ENCODE measurements at regions not wholly inside any gene's neighbourhood (a gene's known extent, or its start where the extent isn't known, plus 50 kb on each side); places are given as distances from the start of the nearest gene placed in this dataset.

DNA sequence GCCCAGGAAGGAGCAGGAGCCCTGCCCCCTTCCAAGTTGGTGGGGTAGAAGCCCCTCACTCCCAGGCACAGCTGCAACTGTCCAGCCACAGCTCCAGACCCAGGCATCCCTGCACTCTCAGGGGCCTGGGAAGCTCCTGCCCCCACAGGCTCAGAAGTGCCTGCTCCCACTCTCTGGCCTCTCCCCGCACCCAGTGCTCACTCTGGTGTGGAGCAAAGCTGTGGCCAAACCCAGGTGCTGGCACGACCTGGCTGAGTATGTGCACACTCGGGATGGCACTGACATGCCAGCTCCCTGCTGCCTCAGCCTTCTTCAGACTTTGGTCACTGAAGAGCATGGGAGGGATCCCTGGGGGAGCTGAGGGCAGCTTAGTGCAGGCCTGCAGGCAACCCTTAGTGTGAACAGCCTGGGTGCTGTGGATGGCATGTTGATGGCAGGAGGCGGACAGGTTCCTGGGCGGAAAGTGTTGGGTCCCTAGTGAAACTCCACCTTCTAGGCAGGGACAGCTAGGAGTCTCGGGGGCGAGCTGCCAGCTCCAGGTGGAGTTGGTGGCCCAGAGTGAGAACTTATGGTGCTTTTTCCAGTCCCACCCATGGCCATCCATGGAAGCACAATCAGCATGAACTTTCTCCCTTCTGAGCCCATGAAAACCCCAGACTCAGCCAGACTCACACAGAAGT is 489.2 kb upstream of the ROBO2 start:
- DNase-seq (ENCODE audit: low read depth, low spot score), result no peak
- ChIA-PET CTCF (no interaction called here), POLR2A (no interaction called here)
- no peak overlapping the region for H3K4me3 ChIP-seq (ENCODE audit: low read depth, low read length)
- TF ChIP-seq, protein P1, sequence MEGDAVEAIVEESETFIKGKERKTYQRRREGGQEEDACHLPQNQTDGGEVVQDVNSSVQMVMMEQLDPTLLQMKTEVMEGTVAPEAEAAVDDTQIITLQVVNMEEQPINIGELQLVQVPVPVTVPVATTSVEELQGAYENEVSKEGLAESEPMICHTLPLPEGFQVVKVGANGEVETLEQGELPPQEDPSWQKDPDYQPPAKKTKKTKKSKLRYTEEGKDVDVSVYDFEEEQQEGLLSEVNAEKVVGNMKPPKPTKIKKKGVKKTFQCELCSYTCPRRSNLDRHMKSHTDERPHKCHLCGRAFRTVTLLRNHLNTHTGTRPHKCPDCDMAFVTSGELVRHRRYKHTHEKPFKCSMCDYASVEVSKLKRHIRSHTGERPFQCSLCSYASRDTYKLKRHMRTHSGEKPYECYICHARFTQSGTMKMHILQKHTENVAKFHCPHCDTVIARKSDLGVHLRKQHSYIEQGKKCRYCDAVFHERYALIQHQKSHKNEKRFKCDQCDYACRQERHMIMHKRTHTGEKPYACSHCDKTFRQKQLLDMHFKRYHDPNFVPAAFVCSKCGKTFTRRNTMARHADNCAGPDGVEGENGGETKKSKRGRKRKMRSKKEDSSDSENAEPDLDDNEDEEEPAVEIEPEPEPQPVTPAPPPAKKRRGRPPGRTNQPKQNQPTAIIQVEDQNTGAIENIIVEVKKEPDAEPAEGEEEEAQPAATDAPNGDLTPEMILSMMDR (IDR thresholded peaks at IDR 0.05; ENCODE audit: insufficient read depth, low read length, missing control alignments), result no peak

DNA sequence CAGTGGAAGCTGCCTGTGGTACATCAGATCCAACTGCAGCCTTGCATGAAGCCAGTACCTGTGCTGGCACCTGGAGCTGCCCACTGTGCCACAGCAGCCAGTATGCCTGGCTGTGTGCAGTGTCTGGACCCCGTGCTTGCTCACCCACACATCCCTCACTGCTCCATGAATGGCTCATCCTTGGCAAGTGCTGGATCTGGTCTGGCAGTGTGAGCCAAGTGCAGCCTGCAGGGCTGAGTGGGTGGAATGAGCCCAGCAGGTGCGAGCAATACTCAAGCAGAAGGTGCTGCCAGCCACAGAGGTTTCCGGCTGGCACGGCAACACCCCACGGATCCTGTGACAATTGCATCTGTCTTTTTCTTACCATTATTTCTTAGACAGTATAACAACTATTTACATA is 488.2 kb upstream of the ROBO2 start:
- TF ChIP-seq, protein P1 (IDR thresholded peaks at IDR 0.05; ENCODE audit: insufficient read depth, low read length, missing control alignments), result no peak
- CTCF ChIA-PET, result no interaction called here
- no peak overlapping the region for H3K4me3 ChIP-seq (ENCODE audit: low read depth, low read length)
- POLR2A ChIA-PET, result no interaction called here
- DNase-seq (ENCODE audit: low read depth, low spot score), result no peak

DNA sequence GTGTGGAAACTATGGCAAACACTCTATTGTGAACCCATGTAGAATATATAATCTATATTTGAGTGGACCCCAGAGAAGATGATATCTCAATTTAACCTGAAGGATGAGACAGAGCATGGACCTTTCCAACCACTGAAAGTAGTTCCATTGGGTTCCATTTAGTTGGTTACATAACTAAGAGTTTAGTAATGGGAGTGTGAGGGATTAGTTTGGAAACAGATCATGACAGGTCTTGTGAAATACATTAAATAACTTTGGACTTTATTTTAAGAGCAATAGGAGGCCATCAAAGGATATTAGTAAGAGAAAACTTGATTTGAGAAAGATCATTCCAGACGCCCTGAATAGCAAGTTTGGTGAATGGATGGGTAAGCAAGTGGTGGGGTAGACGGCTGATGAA is 487.2 kb upstream of the ROBO2 start:
- ChIA-PET POLR2A (no interaction called here), CTCF (no interaction called here)
- H3K4me3 ChIP-seq (ENCODE audit: low read depth, low read length), result no peak overlapping the region
- TF ChIP-seq, protein P1 (IDR thresholded peaks at IDR 0.05; ENCODE audit: insufficient read depth, low read length, missing control alignments), result no peak
- DNase-seq (ENCODE audit: low read depth, low spot score), result no peak

DNA sequence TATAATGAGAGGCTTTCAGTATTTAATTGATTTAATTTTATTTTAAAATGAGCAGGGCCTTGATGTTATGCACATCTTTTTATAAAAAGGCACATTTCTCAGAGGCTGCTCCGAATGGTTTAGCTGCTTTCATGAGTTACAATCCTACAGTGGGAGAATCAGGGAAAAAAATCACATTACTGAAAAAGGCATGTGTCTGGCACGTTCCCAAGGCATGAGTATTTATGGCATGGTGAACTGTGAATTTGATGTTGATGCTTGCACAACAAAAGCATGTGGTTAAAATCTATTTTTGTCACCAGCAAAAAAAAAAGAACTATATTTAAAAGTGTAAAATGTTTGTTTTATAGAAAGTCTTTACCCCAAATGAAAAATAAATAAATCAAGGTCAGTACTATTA is 485.2 kb upstream of the ROBO2 start:
- CTCF ChIA-PET, result interaction anchor here (1.0 kb wide), 1 partner anchor 15 kb away, joined by 5 read pairs; no protein-coding TSS in a partner anchor
- no peak overlapping the region for H3K4me3 ChIP-seq (ENCODE audit: low read depth, low read length)
- POLR2A ChIA-PET, result no interaction called here
- TF ChIP-seq, protein P1 (IDR thresholded peaks at IDR 0.05; ENCODE audit: insufficient read depth, low read length, missing control alignments), result no peak
- peak; percentile 14 for DNase-seq (ENCODE audit: low read depth, low spot score)

DNA sequence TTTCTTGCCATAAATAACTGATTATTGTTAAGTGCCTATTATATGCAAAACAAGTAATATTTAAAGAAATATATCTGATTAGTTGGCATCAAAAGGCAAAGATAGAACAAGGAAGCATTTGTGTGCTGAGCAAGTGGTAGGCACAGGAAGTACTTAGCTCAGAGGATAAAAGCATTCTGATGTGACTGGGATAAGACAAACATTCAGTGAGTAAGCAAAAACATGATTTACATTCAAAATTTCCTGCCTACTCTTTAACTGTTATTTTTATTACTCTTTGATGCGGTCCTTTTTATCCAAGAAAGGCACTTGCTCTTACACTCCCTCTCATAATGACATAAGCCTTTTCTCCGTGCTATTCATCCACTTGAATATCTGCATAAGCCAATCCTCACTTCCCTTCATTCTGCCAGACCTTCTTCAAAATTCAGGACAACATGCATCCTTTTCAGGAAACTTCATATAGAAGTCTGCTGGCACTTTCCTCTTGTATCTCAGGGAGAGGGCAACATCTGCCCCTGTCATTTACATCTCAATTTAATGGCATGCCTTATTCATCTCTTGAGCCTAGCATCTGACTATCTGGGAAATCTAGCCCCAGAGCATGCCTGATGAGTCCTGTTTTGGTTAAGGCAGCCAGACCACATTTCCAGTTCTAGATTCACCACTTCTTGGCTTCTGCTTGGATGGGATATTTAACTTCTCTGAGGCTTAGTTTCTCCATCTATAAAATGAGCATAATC is 478.2 kb upstream of the ROBO2 start:
- CTCF ChIA-PET, result interaction anchor here (1.2 to 2.0 kb wide), 3 partner anchors 8 to 192 kb away, joined by 3 to 10 read pairs (median 6); no protein-coding TSS in a partner anchor

More for the DNA sequence above, 478.2 kb upstream of the ROBO2 start:
- TF ChIP-seq, protein P1 (IDR thresholded peaks at IDR 0.05; ENCODE audit: insufficient read depth, low read length, missing control alignments), result no peak
- POLR2A ChIA-PET, result no interaction called here
- no peak for DNase-seq (ENCODE audit: low read depth, low spot score)
- no peak overlapping the region for H3K4me3 ChIP-seq (ENCODE audit: low read depth, low read length)

Data from AG04449 (cell line).